Pancreas (tissue), 10 donors: ENCODE measurements at regions not wholly inside any gene's neighbourhood (a gene's known extent, or its start where the extent isn't known, plus 50 kb on each side); places are given as distances from the start of the nearest gene placed in this dataset.

Experiments
- ATAC-seq, 4 donors: fragments of 200-7000 bp; cut with Tn5 transposase; one replicate each; pipeline versions ENCODE4 v1.8.0 to v1.9.1; 2020; ENCODE audit warnings: mild to moderate bottlenecking in 4 of 4, moderate library complexity in 4 of 4
- DNase-seq, 6 donors: peaks; one replicate each; pipeline ENCODE4 v3.0.0-alpha.2; 2020
- FAIRE-seq: peaks from 2 replicates; lab custom pipeline; 2012; peaks lifted over from hg19 to GRCh38; lab: Jason Lieb, UNC
- H3K27ac ChIP-seq, 4 donors: fragments of 200-600 bp; sonication (generic); 1 replicate in 3 of 4; 2 replicates in 1 of 4; pipeline versions ENCODE4 v1.5.0 to v1.8.0; 2020
- H3K27me3 ChIP-seq, 4 donors: fragments of 200-600 bp; one replicate each; pipeline ENCODE4 v1.8.0; 2021
- H3K36me3 ChIP-seq, 3 donors: fragments of 200-600 bp; sonication (generic) in 1 of 3; one replicate each; pipeline versions ENCODE4 v1.5.0 to v1.8.0; 2020 to 2021
- H3K4me1 ChIP-seq, 3 donors: fragments of 200-600 bp; one replicate each; pipeline ENCODE4 v1.8.0; 2021
- H3K4me3 ChIP-seq, 4 donors: fragments of 200-600 bp; sonication (generic) in 2 of 4; one replicate each; pipeline versions ENCODE4 v1.5.0 to v1.8.0; 2020 to 2021
- H3K9me3 ChIP-seq, 4 donors: fragments of 200-600 bp; one replicate each; pipeline ENCODE4 v1.8.0; 2021
- CTCF ChIP-seq, 4 donors: fragments of 200-600 bp; sonication (generic) in 3 of 4; IDR thresholded peaks; one replicate each; pipeline versions ENCODE4 v1.5.0 to v1.8.0; 2021; ENCODE audit warnings: antibody characterized with exemption in 4 of 4
- WGBS, 2 donors: extraction: QIAGEN DNeasy Blood & Tissue Kit; methylation state at CpG; one replicate each; pipeline ENCODE4 v1.1.7; 2013; 5-methylcytosine and 5-hydroxymethylcytosine counted together
- intact Hi-C, 3 donors: fragments of 100-400 bp; cut with DNase I; formaldehyde crosslinking; loops; one replicate each; pipeline versions ENCODE4 v1.11.1 to v1.14.2; 2022
- donor health status: healthy with polysubstance abuse.
- donor health status: DM: no; HTN: no; CAD: no; lungs with moderate emphysema.
- donor health status: DM: no; HTN: no; CAD: no.
- donor health status: control.
- donor health status: control.
- donor health status: Bipolar disorder and iron deficiency.
- donor health status: DM: yes; HTN: yes; CAD: no.
- donor health status: DM: no; HTN: no; CAD: no.
- donor health status: DM: no; HTN: no; CAD: no.
- donor health status: DM: yes; HTN: yes; CAD: no.

GRCh38 chr13:72315312-72315711 is 412.1 kb downstream of the MZT1 start:
- Histone ChIP-seq H3K27me3 (no peaks in the 10 kb centered on the region), H3K4me1 (no peaks in the 10 kb centered on the region), H3K36me3 (no peaks in the 10 kb centered on the region), H3K9me3 (no peaks in the 10 kb centered on the region), H3K27ac (no peak overlapping the region), H3K4me3 (no peak overlapping the region)
- intact Hi-C loops = no loop called here
- DNase-seq (no peak), FAIRE-seq (no peak), ATAC-seq (no peak)
- WGBS, 2 donors = 57 to 65% methylated on average over 3 of the region's 3 CpGs
- TF ChIP-seq CTCF (IDR thresholded peaks at IDR 0.05) = no peak

GRCh38 chr13:72314210-72314609 is 413.2 kb downstream of the MZT1 start:
- DNase-seq (no peak), ATAC-seq (no peak), FAIRE-seq (no peak)
- Histone ChIP-seq H3K4me1 (no peaks in the 10 kb centered on the region), H3K9me3 (no peaks in the 10 kb centered on the region), H3K36me3 (no peaks in the 10 kb centered on the region), H3K27ac (no peak overlapping the region), H3K4me3 (no peak overlapping the region), H3K27me3 (no peaks in the 10 kb centered on the region)
- 76 to 80% methylated on average over 2 of the region's 2 CpGs for WGBS, 2 donors
- TF ChIP-seq CTCF (IDR thresholded peaks at IDR 0.05) = no peak
- intact Hi-C loops = no loop called here

GRCh38 chr13:72313546-72313945 is 413.9 kb downstream of the MZT1 start:
- TF ChIP-seq CTCF (IDR thresholded peaks at IDR 0.05) = no peak
- Histone ChIP-seq H3K27ac (no peak overlapping the region), H3K27me3 (no peaks in the 10 kb centered on the region), H3K36me3 (no peaks in the 10 kb centered on the region), H3K9me3 (no peaks in the 10 kb centered on the region), H3K4me1 (no peaks in the 10 kb centered on the region), H3K4me3 (no peak overlapping the region)
- ATAC-seq (no peak), DNase-seq (no peak), FAIRE-seq (no peak)
- intact Hi-C loops = no loop called here
- WGBS, 2 donors = 85 to 92% methylated on average over 7 of the region's 7 CpGs

- no peaks in the 10 kb centered on the region for H3K36me3 ChIP-seq
- DNase-seq (no peak), ATAC-seq (no peak), FAIRE-seq (no peak)
- no peaks in the 10 kb centered on the region for H3K27me3 ChIP-seq
- WGBS, 2 donors = 58 to 75% methylated on average over 7 of the region's 7 CpGs
- no peaks in the 10 kb centered on the region for H3K4me1 ChIP-seq
- no peak overlapping the region for H3K27ac ChIP-seq
- H3K4me3 ChIP-seq = no peak overlapping the region
- intact Hi-C loops = no loop called here
- H3K9me3 ChIP-seq = no peaks in the 10 kb centered on the region
- TF ChIP-seq CTCF (IDR thresholded peaks at IDR 0.05) = no peak
These were observed 423.3 kb downstream of the MZT1 start for GRCh38 chr13:72303941-72304746.

GRCh38 chr13:72296246-72296645 is 429.2 kb upstream of the DACH1 start:
- H3K4me3 ChIP-seq = no peak overlapping the region
- FAIRE-seq (no peak), DNase-seq (no peak), ATAC-seq (no peak)
- intact Hi-C loops = no loop called here
- no peaks in the 10 kb centered on the region for H3K9me3 ChIP-seq
- H3K27ac ChIP-seq = no peak overlapping the region
- WGBS, 2 donors = 56 to 67% methylated on average over 3 of the region's 3 CpGs
- H3K36me3 ChIP-seq = no peaks in the 10 kb centered on the region
- H3K4me1 ChIP-seq = no peaks in the 10 kb centered on the region
- no peaks in the 10 kb centered on the region for H3K27me3 ChIP-seq
- no peak for TF ChIP-seq CTCF (IDR thresholded peaks at IDR 0.05)
